H1 (cell line): ENCODE measurements at regions not wholly inside any gene's neighbourhood (a gene's known extent, or its start where the extent isn't known, plus 50 kb on each side); places are given as distances from the start of the nearest gene placed in this dataset.

Source experiments
- CTCF ChIA-PET: fragments of 300-600 bp; sonication (Branson Sonifier 250); formaldehyde crosslinking; loops from one replicate; lab custom pipeline; 2021; ENCODE audit not compliant: partially characterized antibody; lab: Charles Lee
- POLR2A ChIA-PET: fragments of 300-600 bp; sonication (Branson Sonifier 250); formaldehyde crosslinking; loops from one replicate; lab custom pipeline; 2021; ENCODE audit warnings: inconsistent platforms; ENCODE audit not compliant: partially characterized antibody; lab: Charles Lee
- DNase-seq, 2 experiments: peaks; one replicate each; pipeline versions ENCODE4 v3.0.0 to v3.0.0-alpha.2; 2010 to 2022; ENCODE audit warnings: low spot score in 2 of 2, low read depth in 1 of 2, mixed read lengths in 1 of 2
- FAIRE-seq: peaks from 2 replicates; lab custom pipeline; 2011; peaks lifted over from hg19 to GRCh38; lab: Jason Lieb, UNC
- H2AFZ ChIP-seq: 2 replicates; pipeline ENCODE4 v1.8.1; 2012; ENCODE audit warnings: low read length, inconsistent platforms
- H2AK5ac ChIP-seq: 2 replicates; pipeline ENCODE4 v1.6.1; 2013; ENCODE audit warnings: low read depth, low read length
- H2BK120ac ChIP-seq: replicated peaks from 2 replicates; pipeline ENCODE3; 2013; ENCODE audit warnings: low read depth, low read length, inconsistent platforms
- H2BK12ac ChIP-seq: 2 replicates; pipeline ENCODE4 v1.6.1; 2013; ENCODE audit warnings: low read depth, low read length
- H2BK15ac ChIP-seq: 2 replicates; pipeline ENCODE4 v1.6.1; 2013; ENCODE audit warnings: low read length
- H2BK20ac ChIP-seq: 2 replicates; pipeline ENCODE4 v1.6.1; 2013; ENCODE audit warnings: low read length
- H2BK5ac ChIP-seq: 2 replicates; pipeline ENCODE4 v1.6.1; 2013; ENCODE audit warnings: low read depth, low read length
- H3K14ac ChIP-seq: 2 replicates; pipeline ENCODE4 v1.6.1; 2013; ENCODE audit warnings: inconsistent platforms; ENCODE audit not compliant: insufficient read length
- H3K18ac ChIP-seq: 2 replicates; pipeline ENCODE4 v1.6.1; 2013; ENCODE audit warnings: low read length; ENCODE audit errors: extremely low read depth
- H3K23ac ChIP-seq: 2 replicates; pipeline ENCODE4 v1.6.1; 2013; ENCODE audit warnings: inconsistent platforms; ENCODE audit not compliant: insufficient read length
- H3K23me2 ChIP-seq: 2 replicates; pipeline ENCODE4 v1.6.1; 2013; ENCODE audit warnings: low read depth, low read length
- H3K27ac ChIP-seq: 2 replicates; pipeline ENCODE4 v1.6.1; 2011; ENCODE audit warnings: low read depth, low read length, inconsistent platforms
- H3K27me3 ChIP-seq, 4 experiments: replicated peaks in 1 of 4; 1 replicate in 1 of 4; 2 replicates in 3 of 4; pipeline versions ENCODE4 v1.6.1 to v1.8.1; 2011 to 2013; ENCODE audit warnings: low read length in 3 of 4, mild to moderate bottlenecking in 3 of 4, inconsistent platforms in 2 of 4, mixed read lengths in 2 of 4, moderate library complexity in 1 of 4; ENCODE audit not compliant: control insufficient read depth in 3 of 4, insufficient read depth in 3 of 4; ENCODE audit errors: extremely low read depth in 1 of 4
- H3K36me3 ChIP-seq, 4 experiments: 2 replicates each; pipeline versions ENCODE4 v1.6.1 to v1.8.1; 2011 to 2013; ENCODE audit warnings: mild to moderate bottlenecking in 4 of 4, low read length in 3 of 4, moderate library complexity in 2 of 4, control low read depth in 1 of 4, inconsistent platforms in 1 of 4; ENCODE audit not compliant: insufficient read depth in 4 of 4, control insufficient read depth in 2 of 4
- H3K4ac ChIP-seq: replicated peaks from 2 replicates; pipeline ENCODE3; 2013; ENCODE audit warnings: low read length, low read depth, mixed read lengths, inconsistent platforms; ENCODE audit not compliant: insufficient read length
- H3K4me1 ChIP-seq, 4 experiments: replicated peaks in 1 of 4; 1 replicate in 1 of 4; 2 replicates in 3 of 4; pipeline versions ENCODE4 v1.6.1 to v1.8.1; 2011 to 2013; ENCODE audit warnings: low read length in 3 of 4, inconsistent platforms in 2 of 4, mixed read lengths in 1 of 4; ENCODE audit not compliant: insufficient read depth in 4 of 4, control insufficient read depth in 3 of 4
- H3K4me2 ChIP-seq, 2 experiments: 2 replicates each; pipeline versions ENCODE4 v1.6.1 to v1.8.1; 2011 to 2013; ENCODE audit warnings: low read depth in 2 of 2, low read length in 2 of 2, control low read depth in 1 of 2, inconsistent platforms in 1 of 2, mild to moderate bottlenecking in 1 of 2; ENCODE audit not compliant: insufficient read depth in 1 of 2
- H3K4me3 ChIP-seq, 4 experiments: fragments of 200-600, 300-600 bp in 1 of 4; sonication (generic), shearing (Covaris generic), sonication (Bioruptor Twin) in 1 of 4; 2 replicates each; pipeline versions ENCODE4 v1.5.1 to v1.8.1; 2011 to 2016; ENCODE audit warnings: low read length in 4 of 4, low read depth in 3 of 4, control low read depth in 2 of 4, inconsistent platforms in 2 of 4, mild to moderate bottlenecking in 2 of 4, mixed read lengths in 1 of 4, moderate library complexity in 1 of 4; ENCODE audit not compliant: insufficient read depth in 2 of 4; ENCODE audit errors: extremely low read depth in 1 of 4
- H3K56ac ChIP-seq: replicated peaks from 2 replicates; pipeline ENCODE3; 2013; ENCODE audit warnings: low read depth, mild to moderate bottlenecking, mixed read lengths, low read length, inconsistent platforms; ENCODE audit not compliant: insufficient read length
- H3K79me1 ChIP-seq: 2 replicates; pipeline ENCODE4 v1.6.1; 2013; ENCODE audit warnings: low read depth, low read length, control low read depth
- H3K79me2 ChIP-seq, 2 experiments: 2 replicates each; pipeline versions ENCODE4 v1.6.1 to v1.8.1; 2012 to 2013; ENCODE audit warnings: low read length in 2 of 2, mild to moderate bottlenecking in 2 of 2, inconsistent platforms in 1 of 2; ENCODE audit not compliant: insufficient read depth in 2 of 2, control insufficient read depth in 1 of 2
- H3K9ac ChIP-seq, 4 experiments: replicated peaks in 1 of 4; 1 replicate in 1 of 4; 2 replicates in 3 of 4; pipeline versions ENCODE4 v1.6.1 to v1.8.1; 2011 to 2013; ENCODE audit warnings: low read depth in 3 of 4, low read length in 3 of 4, control low read depth in 2 of 4, mild to moderate bottlenecking in 2 of 4, moderate library complexity in 2 of 4, inconsistent platforms in 1 of 4; ENCODE audit errors: extremely low read depth in 1 of 4
- H3K9me3 ChIP-seq, 2 experiments: 2 replicates each; pipeline versions ENCODE4 v1.6.1 to v1.8.1; 2012 to 2013; ENCODE audit warnings: mild to moderate bottlenecking in 2 of 2, moderate library complexity in 2 of 2, control low read depth in 1 of 2, inconsistent platforms in 1 of 2, low read depth in 1 of 2, low read length in 1 of 2, mixed read lengths in 1 of 2; ENCODE audit not compliant: insufficient read depth in 2 of 2
- H4K20me1 ChIP-seq, 2 experiments: replicated peaks in 1 of 2; 2 replicates each; pipeline versions ENCODE3 to v1.8.1; 2011 to 2013; ENCODE audit warnings: inconsistent platforms in 2 of 2, low read length in 2 of 2, mild to moderate bottlenecking in 1 of 2; ENCODE audit not compliant: insufficient read depth in 2 of 2, control insufficient read depth in 1 of 2
- H4K5ac ChIP-seq: 2 replicates; pipeline ENCODE4 v1.6.1; 2013; ENCODE audit warnings: low read length, low read depth, mixed read lengths, inconsistent platforms; ENCODE audit not compliant: insufficient read length
- H4K8ac ChIP-seq: 2 replicates; pipeline ENCODE4 v1.8.0; 2013; ENCODE audit warnings: mild to moderate bottlenecking, moderate library complexity, low read length, inconsistent platforms; ENCODE audit not compliant: insufficient read depth; ENCODE audit errors: extremely low read depth
- H4K91ac ChIP-seq: replicated peaks from 2 replicates; pipeline ENCODE3; 2013; ENCODE audit warnings: low read length, mixed read lengths, inconsistent platforms; ENCODE audit not compliant: insufficient read length
- EP300 ChIP-seq, 2 experiments: IDR thresholded peaks; 1 replicate in 1 of 2; 2 replicates in 1 of 2; pipeline ENCODE4 v1.6.1; 2011 to 2012; ENCODE audit warnings: low read depth in 2 of 2, low read length in 2 of 2, mild to moderate bottlenecking in 2 of 2, borderline replicate concordance in 1 of 2, inconsistent platforms in 1 of 2, moderate library complexity in 1 of 2
- EZH2 ChIP-seq: fragments of 200-600 bp; sonication (generic); IDR thresholded peaks from 2 replicates; pipeline ENCODE4 v1.7.1; 2012; ENCODE audit warnings: low read depth, mild to moderate bottlenecking, moderate library complexity, low read length, inconsistent platforms; ENCODE audit not compliant: severe bottlenecking
- FOSL1 ChIP-seq: IDR thresholded peaks from 2 replicates; pipeline ENCODE4 v1.6.1; 2011; ENCODE audit warnings: mild to moderate bottlenecking, low read depth, low read length, moderate library complexity; ENCODE audit not compliant: insufficient read depth
- HDAC2 ChIP-seq, 2 experiments: fragments of 300-600 bp in 1 of 2; sonication (generic) in 1 of 2; IDR thresholded peaks; 2 replicates each; pipeline ENCODE4 v1.6.1; 2011 to 2012; ENCODE audit warnings: low read depth in 2 of 2, low read length in 2 of 2, mild to moderate bottlenecking in 2 of 2, moderate library complexity in 2 of 2, borderline replicate concordance in 1 of 2, inconsistent platforms in 1 of 2
- JUN ChIP-seq: IDR thresholded peaks from 2 replicates; pipeline ENCODE4 v1.6.1; 2011; ENCODE audit warnings: low read depth, mild to moderate bottlenecking, improper control_type of control experiment, low read length
- MAFK ChIP-seq: IDR thresholded peaks from 2 replicates; pipeline ENCODE4 v1.6.1; 2012; ENCODE audit warnings: low read depth, mild to moderate bottlenecking, improper control_type of control experiment, low read length
- POLR2A ChIP-seq, 2 experiments: IDR thresholded peaks; 1 replicate in 1 of 2; 2 replicates in 1 of 2; pipeline ENCODE4 v1.6.1; 2011; ENCODE audit warnings: low read depth in 2 of 2, low read length in 2 of 2, mild to moderate bottlenecking in 2 of 2; ENCODE audit errors: control extremely low read depth in 1 of 2
- POU5F1 ChIP-seq: IDR thresholded peaks from 2 replicates; pipeline ENCODE4 v1.6.1; 2011; ENCODE audit warnings: low read depth, mild to moderate bottlenecking, low read length, moderate library complexity
- RNF2 ChIP-seq: fragments of 200-900, 300-1000 bp; sonication (generic); IDR thresholded peaks from 2 replicates; pipeline ENCODE4 v1.7.1; 2016; ENCODE audit warnings: borderline replicate concordance, low read depth, mild to moderate bottlenecking, antibody characterized with exemption, low read length; ENCODE audit not compliant: poor library complexity, severe bottlenecking; ENCODE audit errors: missing control alignments
- SAP30 ChIP-seq: fragments of 300-600 bp; sonication (generic); IDR thresholded peaks from 2 replicates; pipeline ENCODE4 v1.7.1; 2012; ENCODE audit warnings: low read length, moderate library complexity, mild to moderate bottlenecking, inconsistent platforms; ENCODE audit not compliant: insufficient read depth, insufficient replicate concordance
- SRF ChIP-seq: IDR thresholded peaks from 2 replicates; pipeline ENCODE4 v1.6.1; 2011; ENCODE audit warnings: mild to moderate bottlenecking, low read depth, low read length, moderate library complexity
- SUZ12 ChIP-seq: fragments of 200-600 bp; sonication (generic); IDR thresholded peaks from 2 replicates; pipeline ENCODE4 v1.6.1; 2012; ENCODE audit warnings: mild to moderate bottlenecking, inconsistent platforms, low read length, moderate library complexity, mixed read lengths
- YY1 ChIP-seq: IDR thresholded peaks from 2 replicates; pipeline ENCODE4 v1.6.1; 2011; ENCODE audit warnings: low read depth, mild to moderate bottlenecking, low read length
- WGBS, 2 experiments: shearing (Covaris generic) in 1 of 2; methylation state at CpG; one replicate each; pipeline versions ENCODE4 v1.1.6 to v1.1.7; 2013 to 2015; ENCODE audit warnings: low lambda C conversion rate in 2 of 2, mixed read lengths in 2 of 2, inconsistent platforms in 1 of 2, low coverage in 1 of 2, missing lambda C conversion rate in 1 of 2; ENCODE audit not compliant: insufficient replicate concordance in 2 of 2, insufficient coverage in 1 of 2, insufficient read length in 1 of 2; ENCODE audit errors: extremely low coverage in 1 of 2, missing lambda C conversion rate in 1 of 2; 5-methylcytosine and 5-hydroxymethylcytosine counted together
- TF ChIP-seq, protein P1 (sequence below): IDR thresholded peaks from 2 replicates; pipeline ENCODE4 v1.6.1; 2012; ENCODE audit warnings: inconsistent platforms

DNA sequence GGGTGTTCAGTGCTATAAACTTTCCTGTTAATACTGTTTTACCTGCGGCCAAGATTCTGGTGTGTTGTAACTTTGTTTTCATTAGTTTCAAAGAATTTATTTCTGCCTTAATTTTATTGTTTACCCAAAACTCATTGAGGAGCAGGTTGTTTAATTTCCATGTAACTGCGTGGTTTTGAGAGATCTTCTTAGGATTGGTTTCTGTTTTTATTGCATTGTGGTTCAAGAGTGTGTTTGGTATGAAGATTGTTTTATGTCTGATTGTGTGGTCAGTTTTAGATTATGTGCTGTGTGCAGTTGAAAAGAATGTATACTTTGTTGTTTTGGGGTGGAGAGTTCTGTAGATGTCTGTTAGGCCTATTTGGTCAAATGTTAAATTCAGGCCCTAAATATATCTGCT is 133.5 kb upstream of the GALNT15 start:
- H3K9me3 ChIP-seq, result no peaks in the 10 kb centered on the region
- no peaks in the 10 kb centered on the region for H3K27me3 ChIP-seq
- H3K18ac ChIP-seq, result no peak overlapping the region
- no peaks in the 10 kb centered on the region for H3K79me1 ChIP-seq
- no peak overlapping the region for H4K5ac ChIP-seq
- H3K56ac ChIP-seq, result no peak overlapping the region
- DNase-seq, result no peak
- H2BK15ac ChIP-seq, result no peak overlapping the region
- no peaks in the 10 kb centered on the region for H3K36me3 ChIP-seq
- no peak overlapping the region for H3K4me3 ChIP-seq
- H3K23ac ChIP-seq, result no peak overlapping the region
- H2BK120ac ChIP-seq, result no peak overlapping the region
- H2AFZ ChIP-seq, result no peak overlapping the region
- H4K91ac ChIP-seq, result no peak overlapping the region
- no peak overlapping the region for H2BK5ac ChIP-seq
- H2AK5ac ChIP-seq, result no peak overlapping the region
- H3K27ac ChIP-seq, result no peak overlapping the region
- H3K4me2 ChIP-seq, result no peak overlapping the region
- no peak for FAIRE-seq
- no peak overlapping the region for H2BK12ac ChIP-seq
- no peaks in the 10 kb centered on the region for H4K20me1 ChIP-seq
- ChIA-PET CTCF (no interaction called here), POLR2A (no interaction called here)
- no peaks in the 10 kb centered on the region for H3K79me2 ChIP-seq
- no peak overlapping the region for H3K9ac ChIP-seq
- 93% methylated on average over 2 of the region's 2 CpGs; no CpG with 5 or more reads in 1 of the 2 experiments for WGBS, 2 experiments
- H4K8ac ChIP-seq, result no peak overlapping the region
- H3K23me2 ChIP-seq, result no peaks in the 10 kb centered on the region
- no peak overlapping the region for H3K4ac ChIP-seq
- no peak overlapping the region for H3K14ac ChIP-seq
- no peaks in the 10 kb centered on the region for H3K4me1 ChIP-seq
- H2BK20ac ChIP-seq, result no peak overlapping the region
- TF ChIP-seq HDAC2 (IDR thresholded peaks at IDR 0.05; ENCODE audit: borderline replicate concordance in 1 of 2, low read depth in 2 of 2, low read length in 2 of 2), result no peak
- TF ChIP-seq SUZ12, result no peak
- no peak for TF ChIP-seq FOSL1
- TF ChIP-seq SRF, result no peak
- TF ChIP-seq MAFK, result no peak
- no peak for TF ChIP-seq YY1
- TF ChIP-seq RNF2, result no peak
- TF ChIP-seq JUN, result no peak
- TF ChIP-seq POLR2A (IDR thresholded peaks at IDR 0.05; ENCODE audit: control extremely low read depth in 1 of 2, low read depth in 2 of 2, low read length in 2 of 2), result no peak
- no peak for TF ChIP-seq SAP30
- TF ChIP-seq POU5F1, result no peak
- TF ChIP-seq EZH2, result no peak
- TF ChIP-seq EP300 (IDR thresholded peaks at IDR 0.05; ENCODE audit: borderline replicate concordance in 1 of 2, low read depth in 2 of 2, low read length in 2 of 2), result no peak
- TF ChIP-seq, protein P1, sequence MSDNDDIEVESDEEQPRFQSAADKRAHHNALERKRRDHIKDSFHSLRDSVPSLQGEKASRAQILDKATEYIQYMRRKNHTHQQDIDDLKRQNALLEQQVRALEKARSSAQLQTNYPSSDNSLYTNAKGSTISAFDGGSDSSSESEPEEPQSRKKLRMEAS, result no peak
